H9 (cell line): ENCODE measurements at regions not wholly inside any gene's neighbourhood (a gene's known extent, or its start where the extent isn't known, plus 50 kb on each side); places are given as distances from the start of the nearest gene placed in this dataset.

Source experiments
- DNase-seq: peaks from one replicate; pipeline ENCODE4 v3.0.0-alpha.2; 2017
- H2AFZ ChIP-seq: one replicate; pipeline ENCODE4 v1.6.1; 2013; ENCODE audit warnings: mild to moderate bottlenecking, low read length, control low read depth, moderate library complexity
- H2AK5ac ChIP-seq: 2 replicates; pipeline ENCODE4 v1.6.1; 2013; ENCODE audit warnings: low read length, control low read depth, mixed read lengths; ENCODE audit not compliant: insufficient read length
- H2BK120ac ChIP-seq: one replicate; pipeline ENCODE4 v1.6.1; 2013; ENCODE audit warnings: low read depth, mild to moderate bottlenecking, low read length, control low read depth, inconsistent platforms; ENCODE audit not compliant: poor library complexity, severe bottlenecking
- H2BK12ac ChIP-seq: 2 replicates; pipeline ENCODE4 v1.6.1; 2013; ENCODE audit warnings: low read length, control low read depth, mixed read lengths, low read depth; ENCODE audit not compliant: insufficient read length
- H2BK15ac ChIP-seq: 2 replicates; pipeline ENCODE4 v1.6.1; 2013; ENCODE audit warnings: low read depth, low read length, control low read depth
- H2BK20ac ChIP-seq: one replicate; pipeline ENCODE4 v1.6.1; 2013; ENCODE audit warnings: low read depth, mild to moderate bottlenecking, low read length, control low read depth, inconsistent platforms; ENCODE audit not compliant: poor library complexity, severe bottlenecking
- H2BK5ac ChIP-seq: 2 replicates; pipeline ENCODE4 v1.6.1; 2013; ENCODE audit warnings: low read length, control low read depth, mixed read lengths; ENCODE audit not compliant: insufficient read length
- H3K14ac ChIP-seq: 2 replicates; pipeline ENCODE4 v1.6.1; 2013; ENCODE audit warnings: low read length, control low read depth; ENCODE audit not compliant: insufficient read depth
- H3K18ac ChIP-seq: 2 replicates; pipeline ENCODE4 v1.6.1; 2013; ENCODE audit warnings: low read depth, mild to moderate bottlenecking, mixed read lengths, low read length, control low read depth; ENCODE audit not compliant: insufficient read length
- H3K23ac ChIP-seq: 2 replicates; pipeline ENCODE4 v1.6.1; 2013; ENCODE audit warnings: low read length, control low read depth, mixed read lengths, low read depth; ENCODE audit not compliant: insufficient read length
- H3K23me2 ChIP-seq: 2 replicates; pipeline ENCODE4 v1.6.1; 2013; ENCODE audit warnings: low read depth, mild to moderate bottlenecking, mixed read lengths, low read length, control low read depth; ENCODE audit not compliant: insufficient read length, poor library complexity, severe bottlenecking
- H3K27ac ChIP-seq: 2 replicates; pipeline ENCODE4 v1.5.1; 2013; ENCODE audit warnings: low read length, control low read depth, mixed read lengths, low read depth; ENCODE audit not compliant: insufficient read length
- H3K27me3 ChIP-seq: 2 replicates; pipeline ENCODE4 v1.6.1; 2013; ENCODE audit warnings: low read length, control low read depth, inconsistent platforms; ENCODE audit not compliant: insufficient read depth
- H3K4ac ChIP-seq: 2 replicates; pipeline ENCODE4 v1.6.1; 2013; ENCODE audit warnings: low read depth, mild to moderate bottlenecking, control low read depth, inconsistent platforms, low read length, moderate library complexity
- H3K4me1 ChIP-seq: 2 replicates; pipeline ENCODE4 v1.6.1; 2013; ENCODE audit warnings: low read length, control low read depth, inconsistent platforms; ENCODE audit not compliant: insufficient read depth
- H3K4me2 ChIP-seq: 2 replicates; pipeline ENCODE4 v1.6.1; 2013; ENCODE audit warnings: low read length, control low read depth, mixed read lengths; ENCODE audit not compliant: insufficient read length, insufficient read depth
- H3K56ac ChIP-seq: 2 replicates; pipeline ENCODE4 v1.6.1; 2013; ENCODE audit warnings: low read depth, mild to moderate bottlenecking, mixed read lengths, low read length, control low read depth; ENCODE audit not compliant: insufficient read length
- H3K79me1 ChIP-seq: 2 replicates; pipeline ENCODE4 v1.6.1; 2013; ENCODE audit warnings: low read depth, mild to moderate bottlenecking, moderate library complexity, low read length, control low read depth, inconsistent platforms; ENCODE audit not compliant: insufficient read depth, poor library complexity, severe bottlenecking
- H3K79me2 ChIP-seq: 2 replicates; pipeline ENCODE4 v1.6.1; 2013; ENCODE audit warnings: low read length, control low read depth, inconsistent platforms; ENCODE audit not compliant: insufficient read depth
- H3K9ac ChIP-seq: 2 replicates; pipeline ENCODE4 v1.6.1; 2013; ENCODE audit warnings: low read length, control low read depth, mixed read lengths; ENCODE audit not compliant: insufficient read length; ENCODE audit errors: extremely low read depth
- H3K9me3 ChIP-seq: one replicate; pipeline ENCODE4 v1.6.1; 2013; ENCODE audit warnings: low read depth, low read length, inconsistent platforms; ENCODE audit not compliant: control insufficient read depth
- H3T11ph ChIP-seq: one replicate; pipeline ENCODE4 v1.6.1; 2013; ENCODE audit warnings: mild to moderate bottlenecking, low read length, control low read depth, inconsistent platforms
- H4K20me1 ChIP-seq: one replicate; pipeline ENCODE4 v1.6.1; 2013; ENCODE audit not compliant: control insufficient read depth, insufficient read length, insufficient read depth
- H4K5ac ChIP-seq: 2 replicates; pipeline ENCODE4 v1.6.1; 2013; ENCODE audit warnings: low read depth, mild to moderate bottlenecking, mixed read lengths, low read length, control low read depth; ENCODE audit not compliant: insufficient read length
- H4K8ac ChIP-seq: replicated peaks from 2 replicates; pipeline ENCODE4 v1.6.1; 2013; ENCODE audit warnings: low read length, control low read depth, mixed read lengths, low read depth; ENCODE audit not compliant: insufficient read length
- H4K91ac ChIP-seq: 2 replicates; pipeline ENCODE4 v1.6.1; 2013; ENCODE audit warnings: low read depth, mild to moderate bottlenecking, moderate library complexity, mixed read lengths, low read length, control low read depth; ENCODE audit not compliant: insufficient read length
- H3K27ac Mint-ChIP-seq, 3 experiments: 2 replicates in 2 of 3; 3 replicates in 1 of 3; pipeline ENCODE4 v1.8.0; 2020 to 2021; ENCODE audit warnings: mixed read lengths in 3 of 3, mild to moderate bottlenecking in 1 of 3, moderate library complexity in 1 of 3
- H3K27me3 Mint-ChIP-seq: 2 replicates; pipeline ENCODE4 v1.8.0; 2021; ENCODE audit warnings: low read depth, mild to moderate bottlenecking, moderate library complexity, mixed read lengths
- H3K36me3 Mint-ChIP-seq, 3 experiments: 2 replicates in 2 of 3; 3 replicates in 1 of 3; pipeline ENCODE4 v1.8.0; 2020 to 2021; ENCODE audit warnings: low read depth in 3 of 3, mixed read lengths in 3 of 3; ENCODE audit not compliant: insufficient read depth in 1 of 3
- H3K4me1 Mint-ChIP-seq, 2 experiments: 2 replicates each; pipeline ENCODE4 v1.8.0; 2020; ENCODE audit warnings: mixed read lengths in 2 of 2
- H3K4me3 Mint-ChIP-seq, 2 experiments: 2 replicates in 1 of 2; 3 replicates in 1 of 2; pipeline ENCODE4 v1.8.0; 2020 to 2021; ENCODE audit warnings: mild to moderate bottlenecking in 2 of 2, mixed read lengths in 2 of 2, moderate library complexity in 1 of 2
- H3K9me3 Mint-ChIP-seq, 2 experiments: 2 replicates in 1 of 2; 3 replicates in 1 of 2; pipeline ENCODE4 v1.8.0; 2020; ENCODE audit warnings: mild to moderate bottlenecking in 2 of 2, mixed read lengths in 2 of 2, moderate library complexity in 1 of 2
- CTCF ChIP-seq: fragments of 200-600 bp; sonication (generic); conservative IDR thresholded peaks from 3 replicates; pipeline ENCODE4 v1.8.0; 2021; ENCODE audit warnings: antibody characterized with exemption, mild to moderate bottlenecking
- WGBS: extraction: QIAGEN DNeasy Blood & Tissue Kit; methylation state at CpG from one replicate; pipeline ENCODE4 v1.1.7; 2013; ENCODE audit warnings: missing lambda C conversion rate, low lambda C conversion rate, mixed read lengths; ENCODE audit not compliant: insufficient read length; ENCODE audit errors: extremely low coverage; 5-methylcytosine and 5-hydroxymethylcytosine counted together

GRCh38 chr9:93801120-93801519, 154.0 kb downstream of the BARX1 start:
- Histone ChIP-seq H2BK120ac (no peak overlapping the region), H3K23me2 (no peaks in the 10 kb centered on the region), H4K91ac (no peak overlapping the region), H3K9ac (no peak overlapping the region), H3K79me1 (no peaks in the 10 kb centered on the region), H4K8ac (no peak overlapping the region), H3T11ph (no peak overlapping the region), H3K4me2 (no peak overlapping the region), H3K14ac (no peak overlapping the region), H3K9me3 (no peaks in the 10 kb centered on the region), H4K20me1 (no peaks in the 10 kb centered on the region), H3K27ac (no peak overlapping the region), H3K4me1 (no peaks in the 10 kb centered on the region), H4K5ac (no peak overlapping the region), H3K4ac (no peak overlapping the region), H2AK5ac (no peak overlapping the region), H2BK20ac (no peak overlapping the region), H2AFZ (no peak overlapping the region), H3K79me2 (no peaks in the 10 kb centered on the region), H2BK12ac (no peak overlapping the region), H3K27me3 (no peaks in the 10 kb centered on the region), H3K23ac (no peak overlapping the region), H2BK5ac (no peak overlapping the region), H3K18ac (no peak overlapping the region), H2BK15ac (no peak overlapping the region), H3K56ac (no peak overlapping the region)
- TF ChIP-seq CTCF = no peak
- H3K27ac Mint-ChIP-seq = no peak overlapping the region
- no peak for DNase-seq
- H3K27me3 Mint-ChIP-seq = peaks cover 4% of the 10 kb centered on the region
- no CpG with 5 or more reads among the region's 4 CpGs for WGBS
- H3K4me3 Mint-ChIP-seq = no peak overlapping the region
- H3K9me3 Mint-ChIP-seq = peaks cover 3 to 12% of the 10 kb centered on the region in 2 experiments; a peak in 3 of 5 replicates
- no peaks in the 10 kb centered on the region; a peak in 1 of 7 replicates for H3K36me3 Mint-ChIP-seq
- no peaks in the 10 kb centered on the region for H3K4me1 Mint-ChIP-seq
